Pancreas (tissue), 10 donors: ENCODE measurements at regions not wholly inside any gene's neighbourhood (a gene's known extent, or its start where the extent isn't known, plus 50 kb on each side); places are given as distances from the start of the nearest gene placed in this dataset.

Experiments used
- ATAC-seq, 4 donors: fragments of 200-7000 bp; cut with Tn5 transposase; one replicate each; pipeline versions ENCODE4 v1.8.0 to v1.9.1; 2020; ENCODE audit warnings: mild to moderate bottlenecking in 4 of 4, moderate library complexity in 4 of 4
- DNase-seq, 6 donors: peaks; one replicate each; pipeline ENCODE4 v3.0.0-alpha.2; 2020
- FAIRE-seq: peaks from 2 replicates; lab custom pipeline; 2012; peaks lifted over from hg19 to GRCh38; lab: Jason Lieb, UNC
- H3K27ac ChIP-seq, 4 donors: fragments of 200-600 bp; sonication (generic); 1 replicate in 3 of 4; 2 replicates in 1 of 4; pipeline versions ENCODE4 v1.5.0 to v1.8.0; 2020
- H3K27me3 ChIP-seq, 4 donors: fragments of 200-600 bp; one replicate each; pipeline ENCODE4 v1.8.0; 2021
- H3K36me3 ChIP-seq, 3 donors: fragments of 200-600 bp; sonication (generic) in 1 of 3; one replicate each; pipeline versions ENCODE4 v1.5.0 to v1.8.0; 2020 to 2021
- H3K4me1 ChIP-seq, 3 donors: fragments of 200-600 bp; one replicate each; pipeline ENCODE4 v1.8.0; 2021
- H3K4me3 ChIP-seq, 4 donors: fragments of 200-600 bp; sonication (generic) in 2 of 4; one replicate each; pipeline versions ENCODE4 v1.5.0 to v1.8.0; 2020 to 2021
- H3K9me3 ChIP-seq, 4 donors: fragments of 200-600 bp; one replicate each; pipeline ENCODE4 v1.8.0; 2021
- WGBS, 2 donors: extraction: QIAGEN DNeasy Blood & Tissue Kit; methylation state at CpG; one replicate each; pipeline ENCODE4 v1.1.7; 2013; 5-methylcytosine and 5-hydroxymethylcytosine counted together
- intact Hi-C, 3 donors: fragments of 100-400 bp; cut with DNase I; formaldehyde crosslinking; loops; one replicate each; pipeline versions ENCODE4 v1.11.1 to v1.14.2; 2022
- TF ChIP-seq, protein P1 (sequence below), 4 donors: fragments of 200-600 bp; sonication (generic) in 3 of 4; IDR thresholded peaks; one replicate each; pipeline versions ENCODE4 v1.5.0 to v1.8.0; 2021; ENCODE audit warnings: antibody characterized with exemption in 4 of 4
- donor health status: healthy with polysubstance abuse.
- donor health status: DM: no; HTN: no; CAD: no; lungs with moderate emphysema.
- donor health status: DM: no; HTN: no; CAD: no.
- donor health status: control.
- donor health status: control.
- donor health status: Bipolar disorder and iron deficiency.
- donor health status: DM: yes; HTN: yes; CAD: no.
- donor health status: DM: no; HTN: no; CAD: no.
- donor health status: DM: no; HTN: no; CAD: no.
- donor health status: DM: yes; HTN: yes; CAD: no.

DNA sequence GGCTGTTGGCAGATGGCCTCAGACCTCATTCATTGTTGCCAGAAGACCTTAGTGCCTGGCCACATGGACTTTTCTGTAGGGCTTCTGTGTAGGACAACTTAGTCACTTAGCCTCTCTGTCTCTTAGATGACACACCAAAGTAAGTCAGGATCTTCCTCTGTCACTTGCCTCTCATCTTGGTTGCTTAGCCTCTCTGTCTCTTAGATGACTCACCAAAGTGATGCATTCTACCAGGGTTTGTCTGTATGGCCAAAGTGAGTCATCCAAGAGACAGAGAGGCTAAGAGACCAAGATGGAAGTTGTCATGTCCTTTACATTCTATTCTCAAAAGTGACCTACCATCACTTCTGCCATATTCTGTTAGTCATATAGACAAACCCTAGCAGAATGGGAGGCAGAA is 255.9 kb upstream of the DEFB112 start:
- FAIRE-seq (no peak), DNase-seq (no peak), ATAC-seq (no peak)
- no peaks in the 10 kb centered on the region for H3K27me3 ChIP-seq
- intact Hi-C loops, result no loop called here
- H3K36me3 ChIP-seq, result no peaks in the 10 kb centered on the region
- no peak overlapping the region for H3K27ac ChIP-seq
- TF ChIP-seq, protein P1, sequence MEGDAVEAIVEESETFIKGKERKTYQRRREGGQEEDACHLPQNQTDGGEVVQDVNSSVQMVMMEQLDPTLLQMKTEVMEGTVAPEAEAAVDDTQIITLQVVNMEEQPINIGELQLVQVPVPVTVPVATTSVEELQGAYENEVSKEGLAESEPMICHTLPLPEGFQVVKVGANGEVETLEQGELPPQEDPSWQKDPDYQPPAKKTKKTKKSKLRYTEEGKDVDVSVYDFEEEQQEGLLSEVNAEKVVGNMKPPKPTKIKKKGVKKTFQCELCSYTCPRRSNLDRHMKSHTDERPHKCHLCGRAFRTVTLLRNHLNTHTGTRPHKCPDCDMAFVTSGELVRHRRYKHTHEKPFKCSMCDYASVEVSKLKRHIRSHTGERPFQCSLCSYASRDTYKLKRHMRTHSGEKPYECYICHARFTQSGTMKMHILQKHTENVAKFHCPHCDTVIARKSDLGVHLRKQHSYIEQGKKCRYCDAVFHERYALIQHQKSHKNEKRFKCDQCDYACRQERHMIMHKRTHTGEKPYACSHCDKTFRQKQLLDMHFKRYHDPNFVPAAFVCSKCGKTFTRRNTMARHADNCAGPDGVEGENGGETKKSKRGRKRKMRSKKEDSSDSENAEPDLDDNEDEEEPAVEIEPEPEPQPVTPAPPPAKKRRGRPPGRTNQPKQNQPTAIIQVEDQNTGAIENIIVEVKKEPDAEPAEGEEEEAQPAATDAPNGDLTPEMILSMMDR (IDR thresholded peaks at IDR 0.05), result no peak
- no peak overlapping the region for H3K4me3 ChIP-seq
- no peaks in the 10 kb centered on the region for H3K4me1 ChIP-seq
- no peaks in the 10 kb centered on the region for H3K9me3 ChIP-seq

DNA sequence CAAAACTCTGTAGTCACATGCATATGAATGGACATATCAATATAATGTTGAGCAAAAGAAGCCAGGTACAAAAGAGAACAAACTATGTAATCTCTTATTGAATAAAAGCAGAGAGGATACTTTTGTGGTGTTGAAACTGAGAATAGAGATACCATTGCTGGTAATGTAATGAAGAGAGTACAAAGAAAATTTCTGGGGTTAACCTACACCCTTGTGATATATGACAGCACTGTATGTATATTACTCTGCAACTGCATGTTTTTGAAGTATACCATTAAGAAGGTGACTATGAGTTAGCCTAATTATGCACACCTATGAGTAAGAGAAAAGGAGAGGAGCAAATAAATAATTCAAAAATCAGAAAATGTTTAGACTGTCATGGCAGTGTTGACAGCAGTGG is 268.8 kb upstream of the DEFB112 start:
- Histone ChIP-seq H3K4me1 (no peaks in the 10 kb centered on the region), H3K27me3 (no peaks in the 10 kb centered on the region), H3K9me3 (no peaks in the 10 kb centered on the region), H3K27ac (no peak overlapping the region), H3K36me3 (no peaks in the 10 kb centered on the region), H3K4me3 (no peak overlapping the region)
- FAIRE-seq, result no peak
- intact Hi-C loops, result no loop called here
- TF ChIP-seq, protein P1 (IDR thresholded peaks at IDR 0.05), result no peak
- no peak for ATAC-seq
- DNase-seq, result no peak

DNA sequence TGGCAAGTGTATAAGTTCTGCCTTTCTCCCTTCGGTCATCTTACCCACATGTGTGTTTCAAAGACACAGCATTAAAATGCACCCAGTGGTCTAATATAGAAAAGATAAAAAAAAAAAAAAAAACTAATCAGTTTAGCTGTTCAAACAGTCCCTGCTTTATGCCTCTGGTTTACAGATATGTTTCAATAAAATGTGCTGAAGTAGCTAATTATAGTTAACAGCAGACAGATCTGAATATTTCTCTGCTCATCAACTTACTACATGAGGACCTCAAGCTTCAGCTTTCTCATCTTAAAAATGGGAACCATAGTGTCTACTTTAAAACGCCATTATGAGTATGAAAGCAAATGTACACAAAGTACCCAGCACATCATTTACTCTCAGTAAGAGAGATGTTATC is 280.6 kb upstream of the DEFB112 start:
- WGBS, 2 donors, result 62 to 64% methylated on average over 2 of the region's 2 CpGs
- H3K27me3 ChIP-seq, result peaks cover 0 to 4% (median 0%) of the 10 kb centered on the region in 4 donors
- no peaks in the 10 kb centered on the region for H3K4me1 ChIP-seq
- FAIRE-seq (no peak), ATAC-seq (no peak), DNase-seq (no peak)
- no peaks in the 10 kb centered on the region for H3K9me3 ChIP-seq
- intact Hi-C loops, result no loop called here
- no peak overlapping the region for H3K4me3 ChIP-seq
- H3K36me3 ChIP-seq, result no peaks in the 10 kb centered on the region
- TF ChIP-seq, protein P1 (IDR thresholded peaks at IDR 0.05), result no peak
- H3K27ac ChIP-seq, result no peak overlapping the region

DNA sequence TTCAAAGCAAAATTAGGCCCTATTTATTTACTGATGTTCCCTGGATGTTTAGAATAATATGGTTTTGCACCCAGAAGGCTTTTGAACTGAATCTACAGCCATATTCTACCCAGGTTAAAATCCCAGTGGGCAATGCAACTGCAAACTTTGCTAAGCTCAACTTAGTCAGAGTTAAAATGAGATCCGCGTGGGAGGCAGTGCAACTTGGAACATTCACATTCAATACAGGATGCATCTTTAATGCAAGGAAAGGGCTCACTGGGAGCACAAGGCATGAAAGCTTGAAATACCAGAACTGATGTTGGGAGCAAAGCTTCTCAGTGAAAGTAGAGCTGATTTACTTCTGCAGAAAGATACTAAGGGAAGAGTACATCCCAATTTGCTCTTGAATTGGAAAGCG is 281.2 kb upstream of the DEFB112 start:
- no peaks in the 10 kb centered on the region for H3K9me3 ChIP-seq
- no peaks in the 10 kb centered on the region for H3K4me1 ChIP-seq
- H3K27ac ChIP-seq, result no peak overlapping the region
- H3K4me3 ChIP-seq, result no peak overlapping the region
- DNase-seq, result no peak
- H3K36me3 ChIP-seq, result no peaks in the 10 kb centered on the region
- H3K27me3 ChIP-seq, result peaks cover 0 to 4% (median 0%) of the 10 kb centered on the region in 4 donors
- no peak for ATAC-seq
- FAIRE-seq, result no peak
- intact Hi-C loops, result no loop called here
- 82 to 88% methylated on average over 3 of the region's 3 CpGs for WGBS, 2 donors
- TF ChIP-seq, protein P1 (IDR thresholded peaks at IDR 0.05), result no peak

DNA sequence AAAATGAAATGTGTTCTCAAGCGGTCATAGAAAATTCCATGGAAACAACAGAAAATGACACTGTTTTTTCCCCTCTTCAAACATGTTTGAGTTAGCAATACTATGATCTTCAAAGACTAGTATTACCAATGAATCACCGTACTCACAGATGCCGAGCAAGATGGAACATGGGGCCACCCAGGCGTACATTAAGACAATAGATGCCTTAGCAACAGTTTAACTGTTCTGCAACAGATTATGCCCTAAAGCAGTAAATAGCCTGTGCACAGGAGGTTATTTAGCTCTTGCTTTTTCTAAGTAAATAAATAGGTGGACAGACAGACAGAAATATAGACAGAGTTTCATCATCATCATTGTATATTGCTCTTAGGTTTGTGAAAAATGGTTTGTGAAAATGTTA is 284.0 kb upstream of the DEFB112 start:
- Histone ChIP-seq H3K4me3 (no peak overlapping the region), H3K27ac (no peak overlapping the region), H3K36me3 (no peaks in the 10 kb centered on the region), H3K9me3 (no peaks in the 10 kb centered on the region), H3K27me3 (no peaks in the 10 kb centered on the region), H3K4me1 (no peaks in the 10 kb centered on the region)
- DNase-seq (no peak), FAIRE-seq (no peak), ATAC-seq (no peak)
- 58 to 69% methylated on average over 4 of the region's 4 CpGs for WGBS, 2 donors
- TF ChIP-seq, protein P1 (IDR thresholded peaks at IDR 0.05), result no peak
- intact Hi-C loops, result no loop called here
